GM18499 (cell line): ENCODE measurements at regions not wholly inside any gene's neighbourhood (a gene's known extent, or its start where the extent isn't known, plus 50 kb on each side); places are given as distances from the start of the nearest gene placed in this dataset.
A peak's percentile ranks its signal among the peaks of the same experiment; 100 is the strongest.
"Not testable (repeated sequence)": the region's sequence is repeated elsewhere in the genome, so short reads cannot be mapped to it uniquely, and the experiment has no call there.

Source experiments
- ATAC-seq: cut with Tn5 transposase; IDR thresholded peaks from one replicate; pipeline ENCODE4 v1.9.1; 2021; ENCODE audit warnings: moderate number of reproducible peaks; ENCODE audit not compliant: insufficient read depth, unreplicated experiment

DNA sequence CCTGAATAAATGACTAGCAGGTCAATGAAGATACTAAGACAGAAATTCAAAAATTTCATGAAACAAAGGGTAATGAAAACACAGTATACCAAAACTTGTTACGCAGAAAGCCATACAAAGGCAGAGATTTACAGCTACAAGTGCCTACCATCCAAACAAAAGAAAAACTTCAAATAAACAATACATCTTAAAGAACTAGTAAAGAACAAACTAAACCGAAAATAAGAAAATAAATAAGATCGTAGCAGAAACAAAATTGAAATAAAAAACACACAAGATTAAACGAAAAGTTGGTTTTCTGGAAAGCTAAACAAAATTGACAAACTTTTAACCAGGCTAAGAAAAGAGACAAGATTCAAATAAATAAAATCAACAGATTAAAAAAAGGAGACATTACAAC is 51.5 kb downstream of the VPREB1 start:
- not testable (repeated sequence) for ATAC-seq

DNA sequence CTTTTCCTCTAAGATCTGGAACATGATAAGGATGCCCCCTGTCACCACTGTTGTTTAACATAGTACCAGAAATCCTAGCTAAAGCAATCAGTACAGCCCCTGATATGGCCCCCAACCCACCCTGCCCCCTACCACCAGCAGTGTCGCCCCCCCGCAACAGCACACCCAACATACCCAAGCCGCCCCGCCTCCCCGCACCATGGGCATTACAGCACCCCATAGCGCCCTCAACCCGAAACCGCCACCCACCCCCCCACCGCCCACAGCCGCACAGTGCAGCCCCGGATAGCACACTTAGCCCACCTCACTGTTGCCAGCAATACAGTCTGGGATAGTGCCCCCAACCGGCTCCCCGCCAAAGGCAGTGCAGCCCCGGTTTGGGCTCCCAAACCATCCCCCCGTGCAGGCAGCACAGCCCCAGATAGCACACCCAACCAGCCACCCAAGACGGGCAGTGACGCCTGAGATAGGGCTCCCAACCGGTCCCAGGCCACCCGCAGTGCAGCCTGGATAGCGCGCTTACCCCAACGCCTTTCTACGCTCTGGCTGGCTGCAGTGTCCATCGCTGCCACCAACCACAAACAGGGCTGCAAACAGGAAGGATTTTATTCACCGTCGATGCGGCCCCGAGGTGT is 52.7 kb downstream of the VPREB1 start:
- not testable (repeated sequence) for ATAC-seq

DNA sequence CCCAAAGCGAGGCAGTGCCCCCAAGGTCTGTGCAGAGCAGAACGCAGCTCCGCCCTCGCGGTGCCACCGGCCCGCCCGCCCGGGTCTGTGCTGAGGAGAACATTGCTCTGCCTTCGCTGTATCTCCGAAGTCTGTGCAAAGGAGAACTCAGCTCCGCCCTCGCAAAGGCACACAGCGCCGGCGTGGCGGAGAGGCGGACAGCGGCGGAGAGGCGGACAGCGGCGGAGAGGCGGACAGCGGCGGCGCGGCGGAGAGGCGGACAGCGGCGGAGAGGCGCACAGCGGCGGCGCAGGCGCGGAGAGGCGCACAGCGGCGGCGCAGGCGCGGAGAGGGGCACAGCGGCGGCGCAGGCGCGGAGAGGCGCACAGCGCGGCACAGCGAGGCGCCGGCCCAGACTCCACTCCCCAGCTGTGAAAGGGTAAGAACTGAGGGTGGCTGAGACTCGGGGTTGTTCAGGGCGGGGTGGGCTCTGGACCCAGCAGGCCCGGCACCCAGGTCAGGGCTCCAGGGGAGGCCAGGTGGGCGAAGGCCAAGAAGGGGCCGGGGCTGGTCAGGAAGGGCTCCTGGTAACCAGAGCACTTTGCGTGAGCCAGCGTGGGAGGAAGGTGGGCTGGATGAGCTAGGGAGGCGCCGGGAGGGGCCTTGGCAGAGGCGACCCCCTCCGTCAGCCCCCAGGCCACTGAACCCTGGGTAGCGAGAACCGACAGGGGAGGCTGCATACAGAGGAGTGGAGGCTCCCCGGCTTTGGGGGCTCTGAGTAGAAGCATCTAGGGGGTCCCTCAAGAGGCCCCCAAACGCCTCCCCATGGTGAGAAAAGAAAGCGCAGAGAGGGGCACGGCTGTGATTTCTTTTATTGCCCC is 53.4 kb downstream of the VPREB1 start:
- ATAC-seq: not testable (repeated sequence)

DNA sequence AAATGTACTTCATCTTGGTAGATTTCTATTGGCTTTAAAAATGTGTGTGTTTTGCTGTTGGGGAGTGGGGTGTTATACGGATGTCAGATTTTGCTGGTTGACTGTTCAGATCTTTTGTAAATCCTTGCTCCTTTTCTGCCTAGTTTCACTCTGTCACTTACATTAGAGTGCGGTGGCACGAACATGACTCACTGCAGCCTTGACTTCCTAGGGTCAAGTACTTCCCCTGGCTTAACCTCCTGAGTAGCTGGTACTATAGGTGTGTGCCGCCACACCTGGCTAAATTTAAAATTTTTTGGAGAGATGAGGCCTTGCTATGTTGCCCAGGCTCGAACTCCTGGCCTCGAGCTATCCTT is 54.0 kb downstream of the VPREB1 start:
- ATAC-seq: not testable (repeated sequence)

DNA sequence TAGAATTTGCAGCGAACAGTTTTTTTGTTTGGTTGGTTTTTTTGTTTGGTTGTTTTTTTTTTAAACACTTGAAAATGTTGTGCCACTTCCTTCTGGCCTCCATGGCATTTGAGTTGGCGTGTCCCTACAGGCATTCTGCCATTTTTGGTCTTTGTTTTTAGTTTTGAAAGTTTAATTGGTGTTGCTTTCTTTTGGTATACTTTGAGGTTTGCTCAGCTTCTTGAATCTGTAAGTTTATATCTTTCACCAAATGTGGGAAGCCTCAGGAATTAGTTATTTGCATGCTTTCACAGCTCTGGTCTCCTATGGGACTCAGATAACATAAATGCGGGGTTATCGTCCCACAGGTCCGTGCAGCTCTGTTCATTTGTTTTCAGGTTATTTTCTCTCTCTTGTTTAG is 55.9 kb downstream of the VPREB1 start:
- not testable (repeated sequence) for ATAC-seq

DNA sequence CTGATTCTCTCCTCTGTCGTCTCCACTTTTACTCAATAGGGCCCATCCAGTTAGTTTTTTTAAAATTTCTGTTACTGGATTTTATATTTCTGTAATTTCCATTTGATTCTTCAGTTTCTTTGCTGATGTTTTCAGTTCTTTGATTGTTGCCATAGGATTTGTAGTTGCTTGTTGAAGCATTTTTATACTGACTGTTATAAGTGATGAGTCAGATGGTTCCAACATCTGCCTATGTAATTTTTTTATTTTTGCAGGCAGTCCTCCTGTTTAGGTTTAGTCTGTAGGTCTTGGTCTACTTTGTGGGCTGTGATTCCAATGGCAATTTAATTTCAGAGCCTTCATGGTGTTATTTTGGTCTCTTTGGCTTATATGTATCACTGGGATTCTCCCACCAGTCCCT is 56.4 kb downstream of the VPREB1 start:
- ATAC-seq: not testable (repeated sequence)

DNA sequence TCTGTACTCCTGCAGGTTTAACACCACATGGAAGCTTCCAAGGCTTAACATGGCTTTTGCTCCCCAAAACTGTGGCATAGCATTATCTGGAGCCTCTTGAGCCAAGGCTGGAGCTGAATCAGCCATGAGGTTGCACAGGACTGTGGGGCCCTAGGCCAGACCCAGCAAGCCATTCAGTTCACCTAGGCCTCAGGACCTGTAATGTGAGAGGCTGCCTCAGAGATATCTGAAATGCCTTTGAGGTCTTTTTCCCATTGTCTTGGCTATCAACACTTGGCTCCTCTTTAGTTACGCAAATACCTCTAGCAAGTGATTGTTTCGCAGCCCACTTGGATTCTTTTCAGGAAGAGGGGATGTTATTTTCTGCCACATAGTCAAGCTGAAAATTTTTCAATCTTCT is 72.0 kb downstream of the VPREB1 start:
- ATAC-seq: no peak

DNA sequence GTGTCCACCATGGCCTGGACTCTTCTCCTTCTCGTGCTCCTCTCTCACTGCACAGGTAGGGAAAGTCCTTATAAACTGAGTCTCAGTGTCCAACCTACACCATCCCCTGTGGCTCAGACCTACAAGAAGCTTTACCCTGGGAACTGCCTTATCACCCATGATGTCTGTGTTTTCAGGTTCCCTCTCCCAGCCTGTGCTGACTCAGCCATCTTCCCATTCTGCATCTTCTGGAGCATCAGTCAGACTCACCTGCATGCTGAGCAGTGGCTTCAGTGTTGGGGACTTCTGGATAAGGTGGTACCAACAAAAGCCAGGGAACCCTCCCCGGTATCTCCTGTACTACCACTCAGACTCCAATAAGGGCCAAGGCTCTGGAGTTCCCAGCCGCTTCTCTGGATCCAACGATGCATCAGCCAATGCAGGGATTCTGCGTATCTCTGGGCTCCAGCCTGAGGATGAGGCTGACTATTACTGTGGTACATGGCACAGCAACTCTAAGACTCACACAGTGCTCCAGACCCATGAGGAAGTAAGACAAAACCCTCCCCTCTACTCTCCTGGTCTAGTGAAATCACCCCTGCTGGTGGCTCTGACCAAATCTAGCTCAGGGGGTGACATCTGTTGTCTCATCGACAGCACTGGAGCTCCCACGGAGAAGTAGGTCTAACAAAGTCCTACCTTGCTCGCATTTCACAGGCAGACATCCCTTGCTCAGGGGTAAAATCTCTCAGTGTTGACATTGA is 74.3 kb downstream of the VPREB1 start:
- no peak for ATAC-seq

DNA sequence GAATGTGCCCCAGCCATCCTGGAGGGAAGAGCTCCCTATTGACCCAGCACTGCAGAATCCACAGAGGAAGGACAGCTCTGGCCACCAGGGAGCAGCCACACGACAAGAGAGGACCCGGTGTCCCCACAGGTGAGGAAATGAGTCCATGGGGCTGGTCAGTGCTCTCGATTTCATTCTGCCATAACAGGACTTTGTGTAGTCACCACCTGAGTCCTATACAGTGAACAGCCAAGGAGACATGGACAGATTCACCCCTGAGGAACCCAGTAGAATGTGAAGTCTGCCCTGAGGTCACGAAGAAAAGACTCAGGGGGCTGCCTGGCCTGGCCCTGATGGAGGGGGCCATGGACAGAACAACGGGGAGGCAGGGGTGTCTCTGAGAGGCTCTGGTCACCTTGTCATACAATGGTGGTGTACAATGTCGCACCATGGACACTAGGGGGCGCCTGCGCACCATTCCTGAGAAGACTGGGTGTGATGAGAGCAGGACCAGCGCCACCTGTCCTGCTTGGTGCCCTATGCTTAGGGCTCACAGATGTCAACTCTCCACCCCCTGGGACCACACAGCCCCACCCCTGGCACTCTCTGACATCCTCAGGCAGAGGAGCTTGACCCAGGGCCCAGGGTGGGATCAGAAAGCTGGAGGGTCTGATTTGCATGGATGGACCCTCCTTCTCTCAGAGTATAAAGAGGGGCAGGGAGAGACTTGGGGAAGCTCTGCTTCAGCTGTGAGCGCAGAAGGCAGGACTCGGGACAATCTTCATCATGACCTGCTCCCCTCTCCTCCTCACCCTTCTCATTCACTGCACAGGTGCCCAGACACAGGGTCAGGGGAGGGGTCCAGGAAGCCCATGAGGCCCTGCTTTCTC is 77.4 kb downstream of the VPREB1 start:
- ATAC-seq: peak; percentile 58

DNA sequence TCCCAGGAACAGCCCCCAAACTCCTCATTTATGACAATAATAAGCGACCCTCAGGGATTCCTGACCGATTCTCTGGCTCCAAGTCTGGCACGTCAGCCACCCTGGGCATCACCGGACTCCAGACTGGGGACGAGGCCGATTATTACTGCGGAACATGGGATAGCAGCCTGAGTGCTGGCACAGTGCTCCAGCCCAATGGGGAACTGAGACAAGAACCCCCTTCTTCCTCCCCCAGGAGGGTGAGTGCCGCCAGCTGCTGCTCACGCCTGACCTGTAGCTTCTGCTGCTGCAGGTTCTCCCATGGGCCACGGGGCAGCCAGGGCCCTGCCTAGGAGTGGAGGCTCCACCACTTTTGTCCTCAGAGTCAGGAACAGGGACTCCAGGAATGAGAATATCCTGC is 78.2 kb downstream of the VPREB1 start:
- ATAC-seq: no peak

DNA sequence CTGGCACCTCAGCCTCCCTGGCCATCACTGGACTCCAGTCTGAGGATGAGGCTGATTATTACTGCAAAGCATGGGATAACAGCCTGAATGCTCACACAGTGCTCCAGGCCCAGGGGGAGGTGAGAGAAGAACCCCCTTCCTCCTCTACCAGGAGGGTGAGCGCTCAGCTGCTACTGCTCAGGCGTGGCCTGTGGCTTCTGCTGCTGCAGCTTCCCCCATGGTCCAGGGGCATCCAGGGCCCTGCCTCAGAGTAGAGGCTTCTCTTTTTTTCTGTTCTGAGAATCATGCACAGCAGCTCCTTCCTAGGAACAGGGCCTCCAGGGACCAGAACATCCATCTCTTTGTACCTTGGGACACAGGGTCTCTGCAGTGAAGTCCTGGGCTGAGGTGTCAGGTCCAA is 83.1 kb downstream of the VPREB1 start:
- ATAC-seq: no peak

DNA sequence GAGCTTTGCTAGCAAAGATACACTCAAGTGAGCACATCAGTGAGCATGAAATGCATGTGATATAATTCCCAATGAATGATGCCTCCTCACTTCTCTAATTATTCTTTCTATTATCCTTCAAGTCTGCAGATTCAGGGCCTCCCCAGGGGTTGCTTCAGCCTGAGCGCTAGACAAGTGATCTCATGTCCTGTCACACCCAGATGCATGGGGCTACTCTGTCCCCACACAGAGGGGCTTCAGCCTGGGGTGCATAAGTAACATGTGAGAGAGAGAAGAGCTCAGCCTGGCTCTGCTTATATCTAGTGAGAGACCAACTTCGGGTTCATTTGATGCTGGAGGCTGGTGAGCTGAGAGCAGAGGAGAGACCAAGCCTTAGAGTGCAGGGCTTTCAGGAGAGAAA is 85.2 kb downstream of the VPREB1 start:
- ATAC-seq: no peak

DNA sequence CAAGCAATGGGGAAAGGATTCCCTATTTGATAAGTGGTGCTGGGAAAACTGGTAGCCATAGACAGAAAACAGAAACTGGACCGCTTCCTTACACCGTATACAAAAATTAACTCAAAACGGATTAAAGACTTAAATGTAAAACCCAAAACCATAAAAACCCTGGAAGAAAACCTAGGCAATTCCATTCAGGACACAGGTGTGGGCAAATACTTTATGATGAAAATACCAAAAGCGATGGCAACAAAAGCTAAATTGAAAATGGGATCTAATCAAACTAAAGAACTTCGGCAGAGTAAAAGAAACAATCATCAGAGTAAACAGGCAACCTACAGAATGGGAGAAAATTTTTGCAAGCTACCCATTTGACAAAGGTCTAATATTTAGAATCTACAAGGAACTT is 91.1 kb downstream of the VPREB1 start:
- ATAC-seq: not testable (repeated sequence)

DNA sequence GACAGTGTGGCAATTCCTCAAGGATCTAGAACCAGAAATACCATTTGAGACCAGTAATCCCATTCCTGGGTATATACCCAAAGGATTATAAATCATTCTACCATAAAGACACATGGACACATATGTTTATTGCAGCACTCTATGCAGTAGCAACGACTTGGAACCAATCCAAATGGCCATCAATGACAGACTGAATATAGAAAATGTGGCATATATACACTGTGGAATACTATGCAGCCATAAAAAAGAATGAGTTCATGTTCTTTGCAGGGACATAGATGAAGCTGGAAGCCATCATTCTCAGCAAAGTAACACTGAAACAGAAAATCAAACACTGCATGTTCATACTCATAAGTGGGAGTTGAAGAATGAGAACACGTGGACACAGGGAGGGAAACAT is 91.7 kb downstream of the VPREB1 start:
- ATAC-seq: not testable (repeated sequence)

DNA sequence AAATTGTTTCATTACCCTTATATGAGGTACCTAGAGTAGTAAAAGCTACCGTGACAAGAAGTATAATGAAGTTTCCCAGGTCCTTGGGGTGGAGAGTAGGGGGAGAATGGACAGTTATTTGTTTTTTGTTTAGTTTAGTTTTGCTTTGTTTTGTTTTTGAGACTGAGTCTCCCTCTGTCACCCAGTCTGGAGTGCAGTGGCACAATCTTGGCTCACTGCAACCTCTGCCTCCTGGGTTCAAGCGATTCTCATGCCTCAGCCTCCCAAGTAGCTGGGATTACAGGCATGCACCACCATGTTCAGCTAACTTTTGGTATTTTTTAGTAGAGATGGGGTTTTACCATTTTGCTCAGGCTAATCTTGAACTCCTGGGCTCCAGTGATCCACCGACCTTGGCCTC is 94.2 kb downstream of the VPREB1 start:
- ATAC-seq: not testable (repeated sequence)

DNA sequence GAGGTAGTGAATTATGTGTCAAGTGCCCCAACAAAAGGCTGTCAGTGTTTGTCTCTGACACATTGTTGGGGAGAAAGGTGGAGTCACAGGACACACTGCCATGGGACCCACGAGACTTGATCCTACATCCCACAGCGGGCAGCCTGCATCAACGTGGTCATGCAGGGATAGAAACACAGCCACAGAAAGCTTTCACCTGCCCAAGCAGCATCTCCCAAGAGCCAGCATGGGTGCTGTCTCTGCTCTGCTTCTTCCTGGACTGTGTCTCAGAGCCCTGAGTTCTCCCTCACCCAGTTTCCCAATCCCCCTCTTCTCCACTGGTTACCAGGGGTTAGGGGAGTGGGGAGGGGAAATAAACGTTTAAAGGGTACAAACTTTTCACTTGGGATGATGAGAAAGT is 97.2 kb downstream of the VPREB1 start:
- ATAC-seq: no peak

DNA sequence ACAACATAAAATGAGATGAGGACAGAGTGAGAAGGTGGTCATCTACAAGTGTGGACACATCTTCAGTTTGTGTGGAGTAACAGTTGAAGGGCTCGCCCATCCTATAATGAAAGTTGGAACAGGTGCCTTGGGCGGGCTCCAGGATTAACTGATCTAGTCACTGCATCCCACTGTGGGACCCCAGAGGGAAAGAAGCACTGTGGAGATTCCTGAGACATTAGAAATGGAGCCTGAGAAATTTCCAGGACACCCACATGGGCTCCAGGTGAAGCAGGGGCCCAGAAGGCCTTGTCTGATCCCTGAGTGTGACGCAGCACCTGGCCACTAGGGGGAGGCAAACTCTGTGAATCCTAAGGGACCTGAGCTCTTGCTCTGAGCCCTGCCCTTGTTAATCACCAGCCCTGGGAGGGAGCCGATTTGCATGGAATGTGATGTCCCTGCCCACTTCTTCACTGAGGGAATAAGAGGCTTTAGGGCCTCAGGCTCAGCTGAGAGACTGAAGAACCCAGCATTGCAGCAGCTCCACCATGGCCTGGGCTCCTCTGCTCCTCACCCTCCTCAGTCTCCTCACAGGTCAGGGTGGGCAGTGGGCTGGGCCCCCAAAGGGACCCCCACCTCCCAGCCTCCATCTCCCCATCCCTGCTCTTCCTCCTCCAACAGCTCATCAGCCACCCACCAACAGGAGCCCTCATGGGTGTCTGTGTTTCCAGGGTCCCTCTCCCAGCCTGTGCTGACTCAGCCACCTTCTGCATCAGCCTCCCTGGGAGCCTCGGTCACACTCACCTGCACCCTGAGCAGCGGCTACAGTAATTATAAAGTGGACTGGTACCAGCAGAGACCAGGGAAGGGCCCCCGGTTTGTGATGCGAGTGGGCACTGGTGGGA is 98.4 kb downstream of the VPREB1 start:
- no peak for ATAC-seq

DNA sequence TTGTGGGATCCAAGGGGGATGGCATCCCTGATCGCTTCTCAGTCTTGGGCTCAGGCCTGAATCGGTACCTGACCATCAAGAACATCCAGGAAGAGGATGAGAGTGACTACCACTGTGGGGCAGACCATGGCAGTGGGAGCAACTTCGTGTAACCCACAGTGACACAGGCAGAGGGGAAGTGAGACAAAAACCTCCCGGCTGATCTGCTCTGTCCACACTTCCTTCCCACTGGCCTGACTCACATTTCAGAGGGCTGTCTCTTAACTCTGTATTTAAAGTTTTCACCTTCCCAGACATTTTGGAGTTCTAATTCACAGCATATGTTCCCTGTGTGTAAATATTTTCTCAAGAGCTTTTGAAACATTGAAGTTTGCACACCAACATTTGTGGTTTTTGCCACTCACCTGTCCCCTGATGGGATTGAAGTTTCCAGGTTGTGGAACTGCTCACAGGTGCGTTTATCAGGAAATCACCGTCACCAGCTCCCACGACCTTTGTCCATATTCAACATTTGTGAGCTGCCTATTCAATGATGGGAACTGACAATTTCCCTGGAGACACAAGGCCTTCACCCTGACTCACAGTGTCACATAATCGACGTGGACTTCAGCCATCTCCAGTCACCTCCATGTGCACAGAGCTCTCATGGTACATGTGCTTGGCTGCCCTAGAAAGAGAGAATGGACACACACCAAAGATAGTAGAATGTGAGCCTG is 99.2 kb downstream of the VPREB1 start:
- no peak for ATAC-seq

DNA sequence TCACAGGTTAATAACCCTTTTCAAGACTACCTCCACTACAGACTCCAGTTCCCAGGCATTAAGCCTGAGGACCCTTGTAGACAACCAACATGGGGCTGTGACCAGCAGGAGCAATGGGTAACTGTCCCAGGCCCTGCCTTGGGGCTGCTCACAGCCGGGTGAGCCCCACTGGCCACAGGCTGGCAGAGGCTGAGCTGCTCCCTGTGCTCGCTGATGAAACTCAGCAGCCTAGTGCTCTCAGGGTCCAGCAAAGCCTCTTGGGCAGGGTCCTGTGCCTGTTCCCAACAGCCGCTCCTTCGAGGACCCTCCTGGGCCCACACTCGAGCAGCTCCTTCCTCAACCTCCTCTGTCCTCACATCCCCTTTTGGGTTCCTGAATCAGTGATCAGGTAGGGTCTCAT is 99.8 kb downstream of the VPREB1 start:
- ATAC-seq: no peak
